ENCODE measurements at regions not wholly inside any gene's neighbourhood (a gene's known extent, or its start where the extent isn't known, plus 50 kb on each side); places are given as distances from the start of the nearest gene placed in this dataset.
A peak's percentile ranks its signal among the peaks of the same experiment; 100 is the strongest.

DNA sequence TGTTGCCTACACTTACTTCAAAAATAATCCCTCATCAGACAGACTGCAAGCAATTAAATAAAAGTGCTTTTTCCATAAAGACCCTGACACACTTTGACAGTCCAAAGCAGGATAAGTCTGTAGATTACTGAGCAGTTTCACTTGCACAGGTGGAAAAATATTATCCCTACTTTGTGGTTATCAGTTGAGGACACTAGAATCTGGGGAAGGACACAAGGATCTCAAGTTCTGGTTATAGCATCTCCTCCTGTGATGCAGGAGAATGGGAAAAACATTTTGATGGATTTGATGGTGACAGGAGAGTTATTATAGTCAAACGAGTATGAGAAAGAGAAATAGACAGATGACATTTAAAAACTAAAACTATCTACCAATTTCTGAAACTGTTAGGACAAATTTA lies 122.9 kb upstream of the PCDH9 start:
- no peaks in the 10 kb centered on the region for H3K36me3 Mint-ChIP-seq (ENCODE audit: insufficient read depth)
- H3K9me3 Mint-ChIP-seq (ENCODE audit: low read depth) = peaks cover 6% of the 10 kb centered on the region
- no peaks in the 10 kb centered on the region for H3K4me1 Mint-ChIP-seq (ENCODE audit: low read depth)
- TF ChIP-seq, protein P1, sequence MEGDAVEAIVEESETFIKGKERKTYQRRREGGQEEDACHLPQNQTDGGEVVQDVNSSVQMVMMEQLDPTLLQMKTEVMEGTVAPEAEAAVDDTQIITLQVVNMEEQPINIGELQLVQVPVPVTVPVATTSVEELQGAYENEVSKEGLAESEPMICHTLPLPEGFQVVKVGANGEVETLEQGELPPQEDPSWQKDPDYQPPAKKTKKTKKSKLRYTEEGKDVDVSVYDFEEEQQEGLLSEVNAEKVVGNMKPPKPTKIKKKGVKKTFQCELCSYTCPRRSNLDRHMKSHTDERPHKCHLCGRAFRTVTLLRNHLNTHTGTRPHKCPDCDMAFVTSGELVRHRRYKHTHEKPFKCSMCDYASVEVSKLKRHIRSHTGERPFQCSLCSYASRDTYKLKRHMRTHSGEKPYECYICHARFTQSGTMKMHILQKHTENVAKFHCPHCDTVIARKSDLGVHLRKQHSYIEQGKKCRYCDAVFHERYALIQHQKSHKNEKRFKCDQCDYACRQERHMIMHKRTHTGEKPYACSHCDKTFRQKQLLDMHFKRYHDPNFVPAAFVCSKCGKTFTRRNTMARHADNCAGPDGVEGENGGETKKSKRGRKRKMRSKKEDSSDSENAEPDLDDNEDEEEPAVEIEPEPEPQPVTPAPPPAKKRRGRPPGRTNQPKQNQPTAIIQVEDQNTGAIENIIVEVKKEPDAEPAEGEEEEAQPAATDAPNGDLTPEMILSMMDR (IDR thresholded peaks at IDR 0.05; ENCODE audit: unreplicated experiment) = no peak
- H3K27me3 Mint-ChIP-seq = no peaks in the 10 kb centered on the region
- H3K27ac Mint-ChIP-seq = no peak overlapping the region
- no peak overlapping the region for H3K4me3 Mint-ChIP-seq (ENCODE audit: low read depth)
- DNase-seq (ENCODE audit: low spot score, unreplicated experiment) = no peak

DNA sequence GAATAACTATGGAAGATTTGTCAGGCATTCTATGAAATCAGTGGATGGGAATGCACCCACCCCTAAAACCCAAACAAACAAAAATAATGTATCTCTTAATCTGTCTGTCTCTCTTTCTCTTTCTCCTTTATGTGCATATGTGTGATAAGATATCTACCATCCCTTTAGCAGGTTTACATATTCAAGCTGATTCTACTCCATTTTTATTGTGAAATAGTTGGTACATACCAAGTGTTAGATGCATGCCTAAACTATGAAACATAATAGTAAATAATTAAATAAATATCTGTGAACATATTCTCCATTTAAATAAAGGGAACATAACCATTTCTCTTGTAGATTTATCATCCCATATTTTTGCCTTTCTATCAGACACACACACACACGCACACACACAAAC lies 121.8 kb upstream of the PCDH9 start:
- no peak overlapping the region for H3K27ac Mint-ChIP-seq
- TF ChIP-seq, protein P1 (IDR thresholded peaks at IDR 0.05; ENCODE audit: unreplicated experiment) = no peak
- no peaks in the 10 kb centered on the region for H3K4me1 Mint-ChIP-seq (ENCODE audit: low read depth)

DNA sequence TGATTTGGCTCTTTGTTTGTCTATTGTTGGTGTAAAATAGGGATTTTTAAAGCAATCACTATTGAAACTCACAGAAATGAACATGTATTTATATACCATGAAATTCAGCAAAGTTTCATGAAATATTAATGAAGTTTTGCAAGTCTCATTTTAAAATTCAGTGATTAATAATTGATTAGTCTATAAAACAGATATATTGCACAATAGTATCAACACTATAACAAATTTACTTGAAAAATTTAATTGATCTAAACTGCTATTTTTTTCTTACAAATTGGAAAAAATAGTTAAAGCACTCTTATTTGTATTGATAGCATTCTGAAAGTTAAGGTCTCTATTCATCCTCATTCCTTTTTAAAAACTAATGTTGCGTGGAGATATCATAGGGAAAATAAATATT lies 121.0 kb upstream of the PCDH9 start:
- no peak for DNase-seq (ENCODE audit: low spot score, unreplicated experiment)
- Mint-ChIP-seq H3K36me3 (ENCODE audit: insufficient read depth) (no peaks in the 10 kb centered on the region), H3K4me3 (ENCODE audit: low read depth) (no peak overlapping the region), H3K9me3 (ENCODE audit: low read depth) (peaks cover 6% of the 10 kb centered on the region), H3K27me3 (no peaks in the 10 kb centered on the region), H3K4me1 (ENCODE audit: low read depth) (no peaks in the 10 kb centered on the region), H3K27ac (no peak overlapping the region)
- TF ChIP-seq, protein P1 (IDR thresholded peaks at IDR 0.05; ENCODE audit: unreplicated experiment) = no peak

More for the DNA sequence above, 121.8 kb upstream of the PCDH9 start:
- no peaks in the 10 kb centered on the region for H3K36me3 Mint-ChIP-seq (ENCODE audit: insufficient read depth)
- DNase-seq (ENCODE audit: low spot score, unreplicated experiment) = no peak
- H3K4me3 Mint-ChIP-seq (ENCODE audit: low read depth) = no peak overlapping the region
- no peaks in the 10 kb centered on the region for H3K27me3 Mint-ChIP-seq
- H3K9me3 Mint-ChIP-seq (ENCODE audit: low read depth) = peaks cover 6% of the 10 kb centered on the region

DNA sequence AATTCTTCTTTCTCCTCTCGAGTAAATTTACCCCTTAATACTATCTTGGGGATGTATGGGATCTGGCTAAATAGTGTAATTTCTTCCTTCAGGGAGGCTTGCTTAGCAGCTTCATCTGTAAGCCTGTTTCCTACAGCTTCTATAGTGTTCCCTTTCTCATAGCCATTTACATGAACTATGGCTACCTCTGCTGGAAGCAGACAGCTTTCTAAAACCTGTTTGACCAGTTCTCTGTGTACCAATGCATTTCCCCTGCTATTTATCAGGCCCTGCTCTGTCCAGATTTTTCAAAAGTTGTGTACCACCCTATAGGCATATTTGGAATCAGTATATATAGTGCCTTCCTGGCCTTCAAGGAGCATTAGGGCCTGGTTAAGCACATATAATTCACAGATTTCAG lies 113.6 kb upstream of the PCDH9 start:
- no peak for DNase-seq (ENCODE audit: low spot score, unreplicated experiment)
- TF ChIP-seq, protein P1 (IDR thresholded peaks at IDR 0.05; ENCODE audit: unreplicated experiment) = no peak
- H3K27me3 Mint-ChIP-seq = no peaks in the 10 kb centered on the region
- no peak overlapping the region for H3K4me3 Mint-ChIP-seq (ENCODE audit: low read depth)
- H3K27ac Mint-ChIP-seq = peak overlapping the region; percentile 81
- H3K4me1 Mint-ChIP-seq (ENCODE audit: low read depth) = peaks cover 9% of the 10 kb centered on the region
- H3K9me3 Mint-ChIP-seq (ENCODE audit: low read depth) = peaks cover 3% of the 10 kb centered on the region
- H3K36me3 Mint-ChIP-seq (ENCODE audit: insufficient read depth) = peaks cover 1% of the 10 kb centered on the region

DNA sequence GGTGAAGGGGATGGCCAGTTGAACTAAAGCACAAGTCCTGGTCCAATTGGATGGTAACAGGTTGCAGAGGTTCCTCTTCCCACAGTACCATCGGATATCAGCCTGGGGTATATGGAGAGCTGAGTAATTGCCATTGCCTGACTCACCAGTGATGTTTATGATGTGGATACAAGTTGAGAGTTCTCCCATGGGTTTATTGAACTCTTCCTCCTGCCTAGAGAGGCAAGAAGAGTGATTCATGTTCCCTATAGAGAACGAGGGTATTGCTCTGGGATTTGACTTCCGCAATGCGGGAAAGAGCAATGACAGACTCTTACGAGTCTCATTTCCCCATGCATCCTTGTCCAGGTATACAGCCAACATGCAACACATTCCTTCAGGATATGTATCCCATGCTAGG lies 111.3 kb upstream of the PCDH9 start:
- H3K27ac Mint-ChIP-seq = no peak overlapping the region
- H3K27me3 Mint-ChIP-seq = no peaks in the 10 kb centered on the region
- DNase-seq (ENCODE audit: low spot score, unreplicated experiment) = no peak
- no peak overlapping the region for H3K4me3 Mint-ChIP-seq (ENCODE audit: low read depth)
- peaks cover 8% of the 10 kb centered on the region for H3K9me3 Mint-ChIP-seq (ENCODE audit: low read depth)
- peaks cover 9% of the 10 kb centered on the region for H3K4me1 Mint-ChIP-seq (ENCODE audit: low read depth)
- H3K36me3 Mint-ChIP-seq (ENCODE audit: insufficient read depth) = peaks cover 1% of the 10 kb centered on the region
- TF ChIP-seq, protein P1 (IDR thresholded peaks at IDR 0.05; ENCODE audit: unreplicated experiment) = no peak

All from progenitor cell of endocrine pancreas (in vitro differentiated cells).